IPS DF 6.9 (cell line): ENCODE measurements at regions not wholly inside any gene's neighbourhood (a gene's known extent, or its start where the extent isn't known, plus 50 kb on each side); places are given as distances from the start of the nearest gene placed in this dataset.
A peak's percentile ranks its signal among the peaks of the same experiment; 100 is the strongest.
"Not testable (repeated sequence)": the region's sequence is repeated elsewhere in the genome, so short reads cannot be mapped to it uniquely, and the experiment has no call there.

Experiments used
- DNase-seq: peaks from one replicate; pipeline ENCODE4 v3.0.0-alpha.2; 2013; ENCODE audit warnings: low read depth, low spot score
- H3K27ac ChIP-seq: one replicate; pipeline ENCODE4 v1.5.1; 2013; ENCODE audit warnings: low read length, control low read depth
- H3K27me3 ChIP-seq: 2 replicates; pipeline ENCODE4 v1.6.1; 2013; ENCODE audit warnings: mild to moderate bottlenecking, low read length; ENCODE audit not compliant: control insufficient read depth, insufficient read depth
- H3K36me3 ChIP-seq: 2 replicates; pipeline ENCODE4 v1.6.1; 2013; ENCODE audit warnings: low read length; ENCODE audit not compliant: control insufficient read depth, insufficient read depth
- H3K4me1 ChIP-seq: 2 replicates; pipeline ENCODE4 v1.6.1; 2013; ENCODE audit warnings: low read length; ENCODE audit not compliant: control insufficient read depth, insufficient read depth
- H3K4me3 ChIP-seq: 2 replicates; pipeline ENCODE4 v1.5.1; 2013; ENCODE audit warnings: mild to moderate bottlenecking, low read length
- H3K9me3 ChIP-seq: 2 replicates; pipeline ENCODE4 v1.6.1; 2013; ENCODE audit warnings: low read length, inconsistent platforms; ENCODE audit not compliant: control insufficient read depth, insufficient read depth
- WGBS: extraction: QIAGEN DNeasy Blood & Tissue Kit; methylation state at CpG from one replicate; pipeline ENCODE4 v1.1.7; 2013; ENCODE audit warnings: mixed read lengths, missing lambda C conversion rate; ENCODE audit not compliant: insufficient read length, insufficient coverage; 5-methylcytosine and 5-hydroxymethylcytosine counted together

DNA sequence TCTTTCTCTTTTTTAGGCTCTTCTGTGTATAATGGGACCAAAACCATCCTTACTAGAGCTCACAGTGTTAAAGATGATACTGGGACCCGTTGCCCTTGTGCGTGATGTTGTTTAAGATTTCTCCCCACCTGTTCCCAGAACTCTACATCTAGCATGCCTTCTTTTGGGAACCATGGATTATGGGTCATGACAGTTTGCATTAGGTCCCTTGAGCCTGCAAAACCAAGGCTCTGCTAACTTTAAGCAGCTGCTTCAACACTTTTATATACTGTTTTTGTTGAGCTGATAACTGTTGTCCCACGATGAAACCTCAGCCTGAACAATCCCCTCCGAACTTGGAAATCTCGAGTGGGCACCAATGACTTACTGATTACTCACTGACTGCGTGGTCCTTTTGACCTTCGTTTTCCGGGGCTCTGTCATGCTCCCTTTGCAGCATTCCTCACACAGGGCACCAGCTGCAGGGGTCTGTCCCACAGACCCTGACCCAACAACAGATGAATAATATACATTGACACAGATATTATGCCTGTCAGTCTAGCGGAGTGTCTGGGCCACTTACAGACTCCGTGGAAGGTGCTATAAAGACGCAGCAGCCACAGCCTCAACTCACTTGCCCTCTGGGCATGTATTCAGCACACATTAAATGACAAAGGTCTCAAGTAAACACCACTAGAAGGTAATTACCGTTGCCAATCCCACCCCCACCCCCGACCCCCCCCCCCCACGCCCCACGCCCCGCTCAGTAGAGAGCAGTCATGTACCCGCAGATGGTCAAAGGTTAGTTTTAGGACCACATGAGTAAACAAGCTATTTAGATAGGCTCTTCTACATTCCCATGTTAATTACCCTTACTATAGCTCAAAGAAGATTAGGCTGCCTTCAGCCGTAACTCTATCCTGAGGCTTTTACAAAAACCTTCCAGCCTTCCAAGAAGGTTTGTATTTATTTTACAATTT is 162.0 kb upstream of the WDFY3 start:
- Histone ChIP-seq H3K27me3 (no peaks in the 10 kb centered on the region), H3K36me3 (no peaks in the 10 kb centered on the region), H3K4me3 (no peak overlapping the region), H3K4me1 (no peaks in the 10 kb centered on the region; the same call in 1 of the 2 replicates), H3K27ac (no peak overlapping the region), H3K9me3 (no peaks in the 10 kb centered on the region)
- DNase-seq: no peak
- WGBS: no CpG with 5 or more reads among the region's 18 CpGs

DNA sequence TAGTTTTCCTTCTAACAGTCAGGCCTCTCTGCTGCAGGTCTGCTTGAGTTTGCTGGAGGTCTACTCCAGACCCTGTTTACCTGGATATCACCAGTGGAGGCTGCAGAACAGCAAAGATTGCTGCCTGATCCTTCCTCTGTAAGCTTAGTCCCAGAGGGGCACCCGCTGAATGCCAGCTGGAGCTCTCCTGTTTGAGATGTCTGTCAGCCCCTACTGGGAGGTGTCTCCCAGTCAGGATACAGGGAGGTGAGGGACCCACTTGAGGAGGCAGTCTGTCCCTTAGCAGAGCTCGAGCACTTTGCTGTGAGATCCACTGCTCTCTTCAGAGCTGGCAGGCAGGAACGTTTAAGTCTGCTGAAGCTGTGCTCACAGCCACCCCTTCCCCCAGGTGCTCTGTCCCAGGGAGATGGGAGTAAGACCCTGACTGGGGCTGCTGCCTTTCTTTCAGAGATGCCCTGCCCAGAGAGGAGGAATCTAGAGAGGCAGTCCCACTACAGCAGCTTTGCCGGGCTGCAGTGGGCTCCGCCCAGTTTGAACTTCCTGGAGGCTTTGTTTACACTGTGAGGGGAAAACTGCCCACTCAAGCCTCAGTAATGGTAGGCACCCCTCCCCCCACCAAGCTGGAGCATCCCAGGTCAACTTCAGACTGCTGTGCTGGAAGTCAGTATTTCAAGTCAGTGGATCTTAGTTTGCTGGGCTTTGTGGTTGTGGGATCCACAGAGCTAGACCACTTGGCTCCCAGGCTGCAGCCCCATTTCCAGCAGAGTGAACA is 163.1 kb upstream of the WDFY3 start:
- not testable (repeated sequence) for H3K36me3 ChIP-seq, H3K4me1 ChIP-seq, H3K9me3 ChIP-seq, H3K4me3 ChIP-seq, H3K27ac ChIP-seq, H3K27me3 ChIP-seq, DNase-seq
- WGBS: no CpG with 5 or more reads among the region's 5 CpGs

DNA sequence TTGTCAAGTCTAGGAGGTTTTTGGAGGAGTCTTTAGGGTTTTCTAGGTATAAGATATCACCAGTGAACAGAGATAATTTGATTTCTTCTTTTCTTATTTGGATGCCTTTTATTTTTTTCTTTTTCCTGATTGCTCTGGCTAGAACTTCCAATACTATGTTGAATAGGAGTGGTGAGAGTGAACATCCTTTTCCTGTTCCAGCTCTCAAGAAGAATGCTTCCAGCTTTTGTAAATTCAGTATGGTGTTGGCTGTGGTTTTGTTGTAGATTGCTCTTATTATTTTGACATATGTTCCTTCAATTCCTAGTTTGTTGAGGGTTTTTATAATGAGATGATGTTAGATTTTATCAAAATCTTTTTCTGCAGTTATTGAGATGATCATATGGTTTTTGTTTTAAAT is 165.6 kb upstream of the WDFY3 start:
- no peaks in the 10 kb centered on the region; the same call in 1 of the 2 replicates for H3K4me1 ChIP-seq
- no peaks in the 10 kb centered on the region for H3K9me3 ChIP-seq
- no peak overlapping the region for H3K27ac ChIP-seq
- H3K36me3 ChIP-seq: no peaks in the 10 kb centered on the region
- no peaks in the 10 kb centered on the region for H3K27me3 ChIP-seq
- DNase-seq: no peak
- no peak overlapping the region for H3K4me3 ChIP-seq

DNA sequence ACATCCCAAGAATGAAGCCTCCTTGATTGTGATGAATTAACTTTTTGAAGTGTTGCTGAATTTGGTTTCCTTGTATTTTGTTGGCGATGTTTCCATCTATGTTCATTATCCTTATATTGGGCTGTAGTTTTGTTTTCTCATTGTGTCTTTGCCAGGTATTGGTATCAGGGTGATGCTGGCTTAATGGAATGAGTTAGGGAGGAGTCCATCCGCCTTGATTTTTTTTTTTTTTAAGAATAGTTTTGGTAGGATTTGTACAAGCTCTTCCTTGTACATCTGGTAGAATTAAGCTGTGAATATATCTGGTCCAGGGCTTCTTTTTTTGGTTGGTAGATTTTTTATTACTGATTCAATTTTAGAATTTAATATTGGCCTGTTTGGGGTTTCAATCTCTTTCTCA is 166.1 kb upstream of the WDFY3 start:
- Histone ChIP-seq H3K27me3 (no peaks in the 10 kb centered on the region), H3K9me3 (no peaks in the 10 kb centered on the region), H3K27ac (no peak overlapping the region), H3K4me1 (no peaks in the 10 kb centered on the region; the same call in 1 of the 2 replicates), H3K4me3 (no peak overlapping the region), H3K36me3 (no peaks in the 10 kb centered on the region)
- no CpG with 5 or more reads among the region's 2 CpGs for WGBS
- no peak for DNase-seq

DNA sequence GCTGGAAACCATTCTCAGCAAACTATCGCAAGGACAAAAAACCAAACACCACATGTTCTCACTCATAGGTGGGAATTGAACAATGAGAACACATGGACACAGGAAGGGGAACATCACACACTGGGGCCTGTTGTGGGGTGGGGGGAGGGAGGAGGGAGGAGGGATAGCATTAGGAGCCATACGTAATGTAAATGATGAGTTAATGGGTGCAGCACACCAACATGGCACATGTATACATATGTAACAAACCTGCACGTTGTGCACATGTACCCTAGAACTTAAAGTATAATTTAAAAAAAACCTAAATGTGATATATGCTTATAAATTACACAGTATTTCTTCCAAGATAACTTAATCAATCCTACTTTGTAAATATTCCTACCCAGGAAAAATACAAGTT is 173.3 kb upstream of the WDFY3 start:
- H3K27me3 ChIP-seq, H3K36me3 ChIP-seq, H3K9me3 ChIP-seq, H3K27ac ChIP-seq, H3K4me3 ChIP-seq, H3K4me1 ChIP-seq, DNase-seq: not testable (repeated sequence)
- no CpG with 5 or more reads among the region's 3 CpGs for WGBS

DNA sequence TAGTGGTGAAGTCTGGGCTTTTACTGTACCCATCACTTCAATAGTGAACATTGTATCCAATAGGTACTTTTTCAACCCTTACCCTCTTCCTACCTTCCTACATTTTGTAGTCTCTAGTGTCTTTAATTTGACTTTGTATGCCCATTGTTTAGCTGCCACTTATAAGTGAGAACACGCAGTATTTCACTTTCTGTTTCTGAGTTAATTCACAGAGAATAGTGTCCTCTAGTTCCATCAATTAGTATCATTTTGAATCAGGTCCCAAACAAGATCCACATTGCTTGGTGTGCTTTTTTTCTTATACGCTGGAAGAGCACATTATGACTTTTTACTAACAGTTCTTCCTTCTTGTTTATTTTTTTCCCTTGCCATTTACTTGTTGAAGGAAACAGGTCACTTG is 176.0 kb upstream of the WDFY3 start:
- WGBS: no CpG with 5 or more reads among the region's 2 CpGs
- Histone ChIP-seq H3K27ac (no peak overlapping the region), H3K4me1 (no peaks in the 10 kb centered on the region), H3K4me3 (no peak overlapping the region), H3K27me3 (no peaks in the 10 kb centered on the region), H3K9me3 (no peaks in the 10 kb centered on the region), H3K36me3 (no peaks in the 10 kb centered on the region)
- DNase-seq: no peak

DNA sequence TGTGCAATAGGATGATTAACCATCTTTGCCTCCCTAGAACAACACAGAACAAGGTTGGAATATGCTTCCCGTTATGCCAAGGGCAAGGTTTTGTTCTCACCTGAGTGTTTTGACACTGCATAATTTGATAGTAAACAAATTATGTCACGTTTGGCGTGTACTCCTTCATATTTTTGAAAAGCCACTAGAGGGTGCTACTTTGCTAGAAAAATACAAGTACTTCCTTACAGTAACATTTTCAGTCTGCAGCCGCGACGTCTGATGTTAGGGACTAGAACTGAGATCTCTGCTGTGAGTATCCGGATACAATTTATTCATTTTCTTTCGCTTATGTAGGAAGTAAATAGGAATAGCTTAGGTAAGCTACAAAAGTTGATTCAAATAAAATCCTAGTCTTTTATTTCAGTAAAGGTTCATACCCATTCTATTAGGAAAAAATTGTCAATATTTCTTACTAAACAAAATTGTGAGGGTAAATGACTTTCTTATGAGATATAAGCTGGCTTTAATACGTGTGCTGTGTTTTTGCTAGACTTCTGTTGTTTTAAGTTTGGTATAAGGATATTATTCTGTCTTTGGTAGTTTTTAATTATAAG is 181.1 kb upstream of the WDFY3 start:
- Histone ChIP-seq H3K4me3 (no peak overlapping the region), H3K27ac (no peak overlapping the region), H3K36me3 (no peaks in the 10 kb centered on the region), H3K9me3 (no peaks in the 10 kb centered on the region), H3K4me1 (no peaks in the 10 kb centered on the region), H3K27me3 (no peaks in the 10 kb centered on the region)
- 100% methylated on average over 1 of the region's 9 CpGs for WGBS
- peak; percentile 27 for DNase-seq

DNA sequence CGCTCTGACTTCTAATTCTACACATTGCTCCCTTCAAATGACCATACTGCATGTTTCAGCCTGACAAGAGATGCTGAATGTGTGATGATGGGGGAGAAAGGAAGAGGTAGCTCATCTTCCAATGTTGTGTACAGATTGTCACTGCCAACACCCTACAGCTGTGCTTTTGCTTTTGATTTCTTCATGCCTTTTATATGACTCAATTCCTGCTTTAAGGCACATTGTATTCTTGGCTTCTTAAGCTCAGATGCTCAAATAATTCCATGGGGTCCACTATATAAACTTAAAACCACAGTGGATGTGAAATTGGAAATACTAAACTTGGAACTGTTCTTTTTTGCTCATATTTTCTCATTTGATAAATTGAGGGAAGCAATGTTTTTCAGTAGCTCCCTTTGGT is 183.2 kb upstream of the WDFY3 start:
- no CpG with 5 or more reads among the region's 1 CpG for WGBS
- Histone ChIP-seq H3K36me3 (no peaks in the 10 kb centered on the region), H3K27me3 (no peaks in the 10 kb centered on the region), H3K4me3 (no peak overlapping the region), H3K4me1 (no peaks in the 10 kb centered on the region), H3K9me3 (no peaks in the 10 kb centered on the region), H3K27ac (no peak overlapping the region)
- DNase-seq: no peak

DNA sequence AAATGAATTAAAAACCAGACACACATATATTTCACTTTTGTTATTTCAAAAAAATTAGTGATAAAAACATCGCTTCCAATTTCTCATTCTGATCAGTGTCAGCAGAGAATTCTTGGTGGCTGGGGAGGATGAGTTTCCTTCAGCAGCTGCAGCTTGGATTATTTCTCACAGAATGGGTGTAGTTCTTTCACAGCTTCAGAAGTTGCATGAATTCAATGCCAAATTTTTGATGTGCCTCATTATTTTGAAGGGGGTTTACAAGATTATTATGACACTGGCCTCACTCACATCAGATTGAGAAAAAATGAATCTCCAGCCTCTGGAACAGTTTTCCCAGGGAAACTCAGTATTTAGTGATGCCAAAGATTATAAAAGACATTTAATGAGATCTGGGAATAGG is 184.9 kb upstream of the WDFY3 start:
- no peak for DNase-seq
- no peaks in the 10 kb centered on the region for H3K9me3 ChIP-seq
- no peaks in the 10 kb centered on the region for H3K36me3 ChIP-seq
- WGBS: no CpG with 5 or more reads among the region's 1 CpG
- H3K27me3 ChIP-seq: no peaks in the 10 kb centered on the region
- no peak overlapping the region for H3K4me3 ChIP-seq
- H3K27ac ChIP-seq: no peak overlapping the region
- no peaks in the 10 kb centered on the region for H3K4me1 ChIP-seq

DNA sequence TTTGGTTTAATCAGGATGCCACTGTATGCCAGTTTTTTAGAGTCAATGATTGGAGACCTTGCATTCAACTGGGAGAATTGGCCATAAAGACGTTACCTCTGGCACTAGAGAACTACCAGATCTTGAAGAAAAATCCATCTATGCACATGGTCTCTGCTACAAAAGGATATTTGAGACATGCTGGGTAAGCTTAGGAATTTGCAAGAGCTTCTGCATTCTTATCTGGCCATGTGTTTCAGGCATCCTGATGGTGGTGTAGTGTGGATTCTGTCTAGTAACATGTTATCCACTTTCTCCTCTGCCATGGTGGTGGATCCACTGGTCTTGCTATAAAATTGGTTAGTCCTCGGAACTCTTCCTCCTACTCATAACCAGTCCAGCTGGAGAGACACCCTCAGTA is 185.3 kb upstream of the WDFY3 start:
- no CpG with 5 or more reads among the region's 2 CpGs for WGBS
- no peak overlapping the region for H3K27ac ChIP-seq
- no peak overlapping the region for H3K4me3 ChIP-seq
- no peak for DNase-seq
- no peaks in the 10 kb centered on the region for H3K9me3 ChIP-seq
- H3K36me3 ChIP-seq: no peaks in the 10 kb centered on the region
- H3K4me1 ChIP-seq: no peaks in the 10 kb centered on the region
- no peaks in the 10 kb centered on the region for H3K27me3 ChIP-seq
